AG09319 (cell line): ENCODE measurements at regions not wholly inside any gene's neighbourhood (a gene's known extent, or its start where the extent isn't known, plus 50 kb on each side); places are given as distances from the start of the nearest gene placed in this dataset.

ENCODE experiments used
- DNase-seq: peaks from one replicate; pipeline ENCODE4 v3.0.0-alpha.2; 2010; ENCODE audit warnings: low read depth; ENCODE audit errors: extremely low read depth
- CTCF ChIP-seq: IDR thresholded peaks from 2 replicates; pipeline ENCODE4 v1.5.1; 2011; ENCODE audit warnings: low read depth, mild to moderate bottlenecking, inconsistent platforms, low read length, moderate library complexity

GRCh38 chr4:111847296-111848008 lies 297.8 kb upstream of the FAM241A start:
- TF ChIP-seq CTCF, result peak; percentile 8

GRCh38 chr4:111849746-111850284 lies 295.4 kb upstream of the FAM241A start:
- DNase-seq, result no peak
- TF ChIP-seq CTCF, result no peak

More at GRCh38 chr4:111847296-111848008, 297.8 kb upstream of the FAM241A start:
- no peak for DNase-seq

- TF ChIP-seq CTCF, result peak; percentile 69
- DNase-seq, result peak; percentile 19
Observed at GRCh38 chr4:111854494-111855087, 290.7 kb upstream of the FAM241A start.

GRCh38 chr4:111855308-111855707 lies 289.9 kb upstream of the FAM241A start:
- DNase-seq, result no peak
- TF ChIP-seq CTCF, result no peak

- no peak for TF ChIP-seq CTCF
- DNase-seq, result no peak
Observed at GRCh38 chr4:111864066-111864465, 281.2 kb upstream of the FAM241A start.

- DNase-seq, result no peak
- TF ChIP-seq CTCF, result no peak
Observed at GRCh38 chr4:111869339-111869738, 275.9 kb upstream of the FAM241A start.

GRCh38 chr4:111871802-111872201 lies 273.5 kb upstream of the FAM241A start:
- DNase-seq, result no peak

More at GRCh38 chr4:111871802-111872201, 273.5 kb upstream of the FAM241A start:
- TF ChIP-seq CTCF, result no peak
